GM18870 (cell line): ENCODE measurements at regions not wholly inside any gene's neighbourhood (a gene's known extent, or its start where the extent isn't known, plus 50 kb on each side); places are given as distances from the start of the nearest gene placed in this dataset.
"Not testable (repeated sequence)": the region's sequence is repeated elsewhere in the genome, so short reads cannot be mapped to it uniquely, and the experiment has no call there.

ENCODE experiments used
- ATAC-seq: cut with Tn5 transposase; IDR thresholded peaks from one replicate; pipeline ENCODE4 v1.9.1; 2021; ENCODE audit warnings: moderate library complexity; ENCODE audit not compliant: unreplicated experiment

DNA sequence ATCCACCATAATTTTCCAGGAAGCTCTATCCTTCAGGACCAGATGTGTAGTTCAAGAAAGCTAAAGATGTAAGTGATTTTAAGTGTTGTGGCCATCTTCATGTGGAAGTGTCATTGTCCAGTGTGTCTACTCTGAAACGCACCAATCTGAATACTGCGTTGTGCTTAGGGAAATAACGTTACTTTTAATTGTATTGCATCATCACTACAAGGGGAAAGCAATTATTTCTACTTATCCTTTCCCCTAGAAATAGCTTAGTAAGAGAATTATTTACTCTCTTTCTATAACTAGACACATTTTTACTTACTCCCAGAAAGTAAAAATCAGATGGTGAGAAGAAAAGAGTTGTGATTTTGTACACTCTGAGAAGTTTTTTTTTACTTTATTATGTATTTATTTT lies 102.4 kb upstream of the DLGAP1 start:
- ATAC-seq: no peak

DNA sequence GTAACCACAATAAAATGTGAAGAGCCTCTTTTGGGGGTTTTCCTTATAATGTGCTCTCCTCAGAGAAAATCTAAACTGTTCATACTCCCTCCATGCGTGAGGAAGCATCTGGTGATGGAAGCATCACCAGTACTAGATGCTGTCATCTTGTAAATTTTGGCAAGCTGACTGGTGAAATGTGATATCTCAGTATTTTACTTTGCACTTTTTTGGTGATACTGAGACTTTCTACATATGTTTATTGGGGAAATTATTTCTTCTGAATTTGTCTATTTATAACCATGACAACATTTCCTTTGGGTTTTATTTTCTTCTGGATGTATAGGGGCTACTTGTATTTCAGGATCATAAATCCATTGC lies 95.9 kb upstream of the DLGAP1 start:
- no peak for ATAC-seq

GRCh38 chr18:4549164-4549872 lies 94.2 kb upstream of the DLGAP1 start:
- ATAC-seq: no peak

DNA sequence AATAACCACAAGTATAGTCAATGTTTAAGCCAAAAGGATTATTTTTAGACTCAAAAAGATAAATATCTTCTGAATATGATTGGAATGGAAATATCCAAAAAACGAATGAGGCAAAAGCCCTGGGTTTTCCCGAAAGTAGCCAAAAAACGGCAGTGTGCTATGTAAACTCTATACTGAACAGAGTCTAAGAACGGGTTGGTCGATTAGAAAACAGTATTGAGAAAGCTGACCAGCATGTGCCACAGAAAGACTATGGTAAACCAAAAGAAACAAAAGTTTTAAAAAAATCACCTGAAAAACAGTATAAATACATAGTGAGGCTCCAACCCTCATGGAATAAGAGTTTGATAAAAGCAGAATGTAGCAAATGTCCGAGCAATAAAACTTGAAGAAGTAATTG lies 92.0 kb upstream of the DLGAP1 start:
- no peak for ATAC-seq

- no peak for ATAC-seq
Measured at GRCh38 chr18:4544142-4544541, 89.0 kb upstream of the DLGAP1 start.

GRCh38 chr18:4543711-4544110 lies 88.6 kb upstream of the DLGAP1 start:
- no peak for ATAC-seq

DNA sequence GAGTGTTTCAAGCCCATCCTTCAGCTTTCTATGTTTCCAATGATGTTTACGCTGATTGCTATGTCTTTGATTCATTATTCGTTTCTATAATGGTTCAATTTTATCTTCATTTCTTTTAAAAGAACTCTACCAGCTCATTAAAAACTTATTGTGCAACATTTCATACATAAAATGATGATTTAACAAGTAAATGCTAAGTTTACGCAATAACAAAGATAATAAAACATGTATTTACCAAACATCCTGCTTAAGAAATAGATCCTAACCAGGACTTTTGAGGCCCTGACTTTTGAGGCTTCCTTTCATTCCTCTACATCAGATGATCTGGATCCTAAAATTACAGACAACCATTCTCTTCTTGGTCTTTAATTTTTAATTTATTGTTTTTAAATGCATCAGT lies 86.5 kb upstream of the DLGAP1 start:
- ATAC-seq: no peak

DNA sequence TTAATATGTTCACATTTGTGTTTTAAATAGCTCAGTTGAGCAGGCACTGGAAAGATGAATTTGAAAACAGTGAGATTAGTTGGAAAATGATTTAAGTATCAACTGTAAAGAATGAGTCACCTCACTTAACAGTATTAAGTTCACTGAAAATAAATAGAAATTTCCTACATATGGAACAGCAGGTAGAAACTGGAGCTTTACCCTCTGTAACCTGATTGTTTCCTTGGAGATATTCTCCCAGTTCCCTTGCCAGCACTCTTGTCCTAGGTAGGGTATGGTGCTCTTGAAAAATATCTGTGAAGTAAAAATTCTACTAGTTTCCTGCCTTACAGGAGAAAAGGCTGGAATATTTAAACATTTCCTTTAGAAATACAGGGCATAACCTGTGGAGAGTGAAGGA lies 81.3 kb upstream of the DLGAP1 start:
- ATAC-seq: no peak

GRCh38 chr18:4528405-4528804 lies 73.3 kb upstream of the DLGAP1 start:
- no peak for ATAC-seq

DNA sequence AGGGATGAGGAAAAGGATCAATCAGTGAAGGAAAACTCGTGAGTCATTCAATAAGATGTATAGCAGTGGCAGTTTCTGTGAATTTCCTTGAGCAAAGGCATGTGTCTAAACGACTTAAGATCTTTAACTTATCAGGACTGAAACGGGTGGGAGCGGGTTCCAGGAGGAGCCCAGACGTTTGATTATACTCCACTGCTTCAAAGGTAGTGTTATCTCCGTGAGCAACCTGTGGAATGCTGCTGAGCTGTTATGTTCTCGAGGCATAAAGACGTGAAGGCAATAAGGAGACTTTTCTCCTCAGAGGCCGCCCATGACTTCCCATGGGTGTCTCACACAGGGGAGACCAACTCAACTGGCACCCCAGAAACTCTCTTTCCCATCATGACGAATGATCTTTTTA lies 72.7 kb upstream of the DLGAP1 start:
- ATAC-seq: not testable (repeated sequence)

GRCh38 chr18:4524096-4524495 lies 69.0 kb upstream of the DLGAP1 start:
- no peak for ATAC-seq

- ATAC-seq: no peak
Measured at GRCh38 chr18:4511166-4511565, 56.1 kb upstream of the DLGAP1 start.

DNA sequence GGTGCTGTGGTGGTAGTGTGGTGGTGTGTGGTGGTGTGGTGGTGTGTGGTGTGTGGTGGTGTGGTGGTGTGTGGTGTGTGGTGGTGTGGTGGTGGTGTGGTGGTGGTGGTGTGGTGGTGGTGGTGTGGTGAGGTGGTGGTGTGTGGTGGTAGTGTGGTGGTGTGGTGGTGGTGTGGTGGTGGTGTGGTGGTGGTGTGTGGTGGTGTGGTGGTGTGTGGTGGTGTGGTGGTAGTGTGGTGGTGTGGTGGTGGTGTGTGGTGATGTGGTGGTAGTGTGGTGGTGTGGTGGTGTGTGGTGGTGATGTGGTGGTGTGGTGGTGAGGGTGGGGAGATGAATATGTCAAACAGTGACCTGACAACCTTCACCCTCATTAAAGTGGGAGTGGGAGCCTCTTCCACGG lies 55.6 kb upstream of the DLGAP1 start:
- no peak for ATAC-seq

GRCh38 chr18:4510160-4510559 lies 55.1 kb upstream of the DLGAP1 start:
- no peak for ATAC-seq
